HG02973 (cell line): ENCODE measurements at regions not wholly inside any gene's neighbourhood (a gene's known extent, or its start where the extent isn't known, plus 50 kb on each side); places are given as distances from the start of the nearest gene placed in this dataset.

Source experiments
- ATAC-seq: cut with Tn5 transposase; IDR thresholded peaks from one replicate; pipeline ENCODE4 v1.9.1; 2021; ENCODE audit warnings: moderate library complexity; ENCODE audit not compliant: unreplicated experiment

GRCh38 chr4:35246493-35246892 is 997.8 kb downstream of the ARAP2 start:
- no peak for ATAC-seq

- ATAC-seq: no peak
These were observed 997.3 kb downstream of the ARAP2 start for GRCh38 chr4:35247047-35247446.

GRCh38 chr4:35250331-35250730 is 994.0 kb downstream of the ARAP2 start:
- no peak for ATAC-seq

- no peak for ATAC-seq
These were observed 993.6 kb downstream of the ARAP2 start for GRCh38 chr4:35250761-35251160.

- ATAC-seq: no peak
These were observed 992.2 kb downstream of the ARAP2 start for GRCh38 chr4:35252071-35252470.

GRCh38 chr4:35252866-35253265 is 991.4 kb downstream of the ARAP2 start:
- ATAC-seq: no peak

- no peak for ATAC-seq
These were observed 991.0 kb downstream of the ARAP2 start for GRCh38 chr4:35253331-35253730.

GRCh38 chr4:35286434-35286833 is 957.9 kb downstream of the ARAP2 start:
- no peak for ATAC-seq

- no peak for ATAC-seq
These were observed 943.1 kb downstream of the ARAP2 start for GRCh38 chr4:35300996-35301774.

GRCh38 chr4:35315419-35315818 is 928.9 kb downstream of the ARAP2 start:
- no peak for ATAC-seq

GRCh38 chr4:35325908-35326453 is 918.3 kb downstream of the ARAP2 start:
- no peak for ATAC-seq

GRCh38 chr4:35342833-35343232 is 901.5 kb downstream of the ARAP2 start:
- ATAC-seq: no peak

GRCh38 chr4:35347276-35347675 is 897.0 kb downstream of the ARAP2 start:
- no peak for ATAC-seq

- ATAC-seq: no peak
These were observed 886.2 kb downstream of the ARAP2 start for GRCh38 chr4:35358001-35358584.

GRCh38 chr4:35364321-35364870 is 879.9 kb downstream of the ARAP2 start:
- ATAC-seq: no peak

- no peak for ATAC-seq
These were observed 879.1 kb downstream of the ARAP2 start for GRCh38 chr4:35365186-35365585.

GRCh38 chr4:35399912-35400311 is 844.4 kb downstream of the ARAP2 start:
- ATAC-seq: no peak

GRCh38 chr4:35423104-35423503 is 821.2 kb downstream of the ARAP2 start:
- ATAC-seq: no peak

GRCh38 chr4:35447474-35447873 is 796.8 kb downstream of the ARAP2 start:
- no peak for ATAC-seq

GRCh38 chr4:35459045-35459444 is 785.3 kb downstream of the ARAP2 start:
- ATAC-seq: no peak

- no peak for ATAC-seq
These were observed 782.2 kb downstream of the ARAP2 start for GRCh38 chr4:35461931-35462659.
